Fibroblast of the conjunctiva (primary cell): ENCODE measurements at regions not wholly inside any gene's neighbourhood (a gene's known extent, or its start where the extent isn't known, plus 50 kb on each side); places are given as distances from the start of the nearest gene placed in this dataset.
"Not testable (repeated sequence)": the region's sequence is repeated elsewhere in the genome, so short reads cannot be mapped to it uniquely, and the experiment has no call there.

ENCODE experiments used
- DNase-seq: peaks from one replicate; pipeline ENCODE4 v3.0.0-alpha.2; 2010; ENCODE audit warnings: low read depth

DNA sequence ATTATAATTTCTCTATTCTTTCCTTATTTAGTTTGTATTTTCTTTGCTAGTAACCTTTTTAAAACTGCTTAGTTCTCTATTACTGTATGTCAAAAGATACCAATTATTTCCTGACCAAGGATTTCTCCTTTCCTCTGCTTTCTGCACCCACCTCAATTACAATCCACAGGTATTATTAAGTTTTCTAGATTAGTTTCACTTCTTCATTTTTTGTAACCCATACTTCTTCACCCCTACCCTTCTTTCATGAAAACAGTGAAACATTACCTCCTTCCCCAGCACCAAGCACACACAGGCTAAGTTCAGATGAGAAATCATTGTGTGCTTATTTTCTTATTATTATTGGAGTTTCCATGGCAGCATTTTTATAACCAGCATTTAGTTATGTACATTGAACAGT, 318.5 kb upstream of the MDGA2 start:
- DNase-seq = no peak

DNA sequence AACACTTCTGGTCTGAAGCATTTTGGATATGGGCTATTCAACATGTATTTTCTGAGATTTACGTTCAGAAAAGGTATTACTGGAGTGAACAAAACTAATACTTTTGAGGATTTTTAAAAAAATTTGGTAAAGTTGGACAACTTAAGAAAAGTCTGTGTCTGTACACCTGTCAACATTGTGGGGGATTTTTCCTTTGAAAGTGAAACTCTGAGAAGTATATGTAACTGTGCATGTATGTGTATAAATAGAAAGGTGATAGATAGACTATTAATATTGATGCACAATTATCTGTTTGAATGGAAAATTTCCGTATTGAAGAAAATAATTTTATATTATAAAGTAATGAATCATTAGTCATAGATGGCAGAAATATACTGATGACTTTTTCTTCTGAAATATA, 312.8 kb upstream of the MDGA2 start:
- DNase-seq = no peak

DNA sequence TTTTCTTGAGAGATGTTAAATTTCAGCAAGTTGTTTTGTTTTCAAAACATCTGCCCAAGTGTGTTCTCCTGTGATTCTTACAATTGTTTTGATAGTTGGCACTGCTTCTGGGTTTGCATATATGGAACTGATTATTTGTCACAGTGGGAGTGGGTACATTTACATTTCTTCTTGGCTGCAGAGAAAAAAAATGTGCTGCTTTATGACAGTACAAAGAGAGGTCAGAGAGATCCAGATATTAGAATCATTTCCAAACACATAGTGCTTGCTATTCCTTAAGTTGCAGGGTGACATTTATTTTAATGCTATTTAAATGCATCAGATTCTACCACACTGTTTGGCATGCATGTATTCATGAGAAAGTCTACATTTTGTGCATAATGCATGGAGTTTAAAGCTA, 303.5 kb upstream of the MDGA2 start:
- no peak for DNase-seq

DNA sequence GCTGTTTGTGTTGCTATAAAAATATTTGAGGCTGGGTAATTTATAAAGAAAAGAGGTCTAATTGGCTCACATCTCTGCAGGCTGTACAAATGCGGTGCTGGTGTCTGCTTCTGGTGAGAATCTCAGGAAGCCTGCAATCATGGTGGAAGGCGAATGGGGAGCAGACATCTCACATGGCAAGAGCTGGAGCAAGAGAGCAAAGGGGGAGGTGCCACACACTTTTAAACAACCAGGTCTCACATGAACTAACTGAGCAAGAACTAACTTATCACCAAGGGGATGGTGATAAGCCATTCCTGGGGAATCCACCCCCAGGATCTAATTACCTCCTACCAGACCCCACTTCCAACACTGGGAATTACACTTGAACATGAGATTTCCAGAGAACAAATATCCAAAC, 300.7 kb upstream of the MDGA2 start:
- no peak for DNase-seq

DNA sequence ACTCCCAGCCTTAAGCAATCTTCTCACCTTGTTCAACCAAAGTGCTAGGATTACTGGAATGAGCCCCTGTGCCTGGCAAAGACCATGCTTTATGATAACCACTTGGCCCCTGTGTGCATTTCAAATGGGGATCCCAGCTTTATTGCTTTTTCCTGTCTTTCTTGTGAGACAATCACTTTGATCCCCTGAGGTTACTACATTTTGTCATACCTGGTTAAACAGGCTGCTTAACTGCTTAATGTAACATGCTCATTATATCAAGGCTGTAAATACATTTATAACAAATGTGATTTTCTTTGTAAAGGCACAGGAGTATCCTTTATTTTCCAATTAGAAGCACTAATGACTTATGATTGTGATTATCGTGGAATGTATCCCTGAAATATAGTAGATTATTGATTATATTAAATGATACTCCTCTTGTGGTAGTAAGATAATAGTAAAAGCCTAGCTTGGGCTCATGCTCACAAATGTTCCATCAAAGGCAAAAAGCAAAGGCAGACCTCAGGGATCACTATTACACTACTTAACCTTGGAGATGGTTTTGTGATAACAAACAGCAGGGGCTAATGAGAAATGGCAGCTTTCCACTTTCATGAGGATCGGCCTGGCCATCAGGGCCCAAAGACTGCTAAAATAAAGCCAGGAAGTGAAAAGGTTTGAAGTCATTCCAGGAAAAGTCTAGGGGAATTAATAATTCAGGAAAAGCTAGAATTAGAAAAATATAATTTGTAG, 290.8 kb upstream of the MDGA2 start:
- no peak for DNase-seq

DNA sequence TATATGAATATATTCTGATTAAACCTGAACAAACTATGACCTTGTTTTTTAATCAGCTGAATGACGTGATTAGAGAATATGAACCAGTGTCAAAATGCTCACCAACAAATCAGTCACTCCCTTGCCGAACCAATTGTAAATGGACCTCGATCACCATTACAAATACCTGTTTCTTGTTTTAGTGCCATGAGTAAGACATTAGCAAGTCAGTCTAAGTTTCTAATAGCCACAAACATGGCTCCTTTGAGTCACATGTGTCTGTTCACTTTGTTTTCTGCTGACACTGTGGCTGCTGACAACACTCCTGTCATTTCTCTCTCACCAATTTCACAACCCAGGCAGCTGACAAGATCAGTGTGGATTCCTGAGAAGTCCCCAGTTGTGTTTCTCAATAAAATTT, 286.2 kb upstream of the MDGA2 start:
- DNase-seq = no peak

DNA sequence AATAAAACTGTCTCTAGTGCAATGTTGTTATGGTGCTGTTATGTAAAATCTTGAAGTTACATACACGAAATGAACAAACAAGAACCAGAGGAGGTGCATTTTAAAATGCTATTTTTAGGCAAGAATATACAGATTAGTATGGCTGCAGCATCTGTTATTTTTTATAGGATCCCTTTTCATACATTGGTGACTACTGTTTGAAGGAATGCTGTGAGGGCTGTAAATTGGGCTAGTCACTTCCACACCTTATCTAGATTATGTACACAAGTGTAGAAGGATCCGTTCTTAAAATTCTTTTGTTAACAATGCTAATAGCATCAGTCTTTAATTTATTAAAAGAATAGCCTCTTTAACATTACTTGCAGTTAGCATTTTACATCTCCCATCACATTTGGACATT, 284.3 kb upstream of the MDGA2 start:
- no peak for DNase-seq

DNA sequence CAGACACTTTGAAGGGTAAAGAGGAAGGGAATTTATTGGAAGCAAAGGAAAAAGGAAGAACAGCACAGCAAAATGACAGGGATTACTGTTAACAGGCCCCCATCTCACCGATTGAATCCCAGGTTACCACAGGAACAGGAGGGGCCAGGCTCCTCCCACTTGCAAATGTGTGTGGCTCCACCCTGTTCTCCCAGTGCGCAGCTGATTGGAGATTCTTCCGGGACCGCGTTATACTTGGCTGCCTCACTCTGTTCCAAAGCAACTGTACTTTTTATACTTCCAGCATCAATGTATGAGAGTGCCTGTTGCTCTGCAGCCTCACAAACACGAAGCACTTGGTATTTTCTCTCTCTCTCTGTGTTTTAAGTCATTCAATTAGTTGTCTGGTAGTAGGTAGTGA, 273.6 kb upstream of the MDGA2 start:
- DNase-seq = no peak

- DNase-seq = no peak
Observed at GRCh38 chr14:47935332-47935731, 259.9 kb upstream of the MDGA2 start.

DNA sequence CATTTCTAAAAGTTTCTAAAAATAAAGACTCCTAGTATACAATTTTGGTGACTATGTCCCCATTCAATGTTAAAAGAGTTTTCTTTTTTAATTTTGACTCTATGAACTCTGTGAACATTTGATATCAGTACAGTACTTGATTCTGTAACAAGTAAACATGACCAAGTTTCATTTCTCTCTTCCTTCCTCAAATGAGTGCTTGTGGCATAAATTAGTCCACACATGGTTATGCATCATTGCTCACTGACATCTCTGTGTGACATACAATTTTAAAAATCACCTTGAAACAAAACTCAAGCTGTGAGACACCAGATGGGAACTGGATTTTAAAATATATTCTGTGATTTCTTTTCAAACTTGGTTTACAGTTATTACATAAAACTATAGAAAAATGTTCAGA, 253.9 kb upstream of the MDGA2 start:
- no peak for DNase-seq

GRCh38 chr14:47921133-47921532, 245.7 kb upstream of the MDGA2 start:
- no peak for DNase-seq

DNA sequence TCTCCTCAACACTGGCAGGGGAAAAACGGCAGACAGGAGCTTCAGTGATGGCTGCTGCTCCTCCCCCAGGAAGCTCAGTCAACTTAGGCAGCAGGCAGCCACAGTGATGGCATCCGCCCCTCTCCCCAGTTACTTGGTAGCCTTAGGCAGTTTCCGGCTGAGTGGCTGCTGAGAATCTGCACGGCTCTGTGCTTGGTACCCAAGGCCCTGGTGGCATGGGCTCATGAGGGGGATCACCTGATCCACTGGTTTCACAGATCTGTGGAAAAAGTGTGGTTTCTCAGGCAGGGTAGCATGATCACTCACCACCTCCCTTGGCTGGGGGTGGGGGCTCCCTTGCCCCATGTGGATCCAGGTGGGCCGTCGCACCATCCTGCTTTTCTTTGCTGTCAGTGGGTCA, 244.6 kb upstream of the MDGA2 start:
- DNase-seq = no peak

- DNase-seq = no peak
Observed at GRCh38 chr14:47919334-47919846, 244.0 kb upstream of the MDGA2 start.

DNA sequence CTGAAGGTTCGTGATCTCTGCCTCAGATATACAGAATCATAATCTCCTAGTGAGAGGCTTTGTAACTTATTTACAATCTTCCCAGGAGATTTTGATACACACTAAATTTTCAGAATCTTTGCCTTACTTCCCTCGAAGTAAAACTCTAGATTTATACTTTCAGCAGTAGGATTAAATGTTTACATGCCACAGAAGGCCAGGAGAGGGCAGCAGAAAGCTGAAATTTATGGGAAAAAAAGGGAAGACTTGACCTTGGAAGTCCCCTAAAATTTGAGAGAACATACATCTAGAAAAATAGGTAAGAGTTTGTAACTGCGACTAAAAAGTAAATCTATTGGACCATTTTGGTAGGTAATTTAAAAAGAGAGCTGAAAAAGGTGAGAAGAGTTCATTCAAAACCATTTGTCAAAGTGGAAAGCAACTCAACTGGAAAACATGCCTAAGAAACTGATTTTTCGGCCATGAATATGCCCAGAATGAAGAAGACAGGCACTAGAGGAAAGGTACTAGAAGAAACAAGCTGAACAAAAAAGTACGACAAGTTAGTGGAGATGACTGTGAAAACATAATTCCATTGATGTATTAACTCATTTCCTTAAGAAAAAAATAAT, 242.0 kb upstream of the MDGA2 start:
- no peak for DNase-seq

- not testable (repeated sequence) for DNase-seq
Observed at GRCh38 chr14:47901141-47901540, 225.7 kb upstream of the MDGA2 start.

DNA sequence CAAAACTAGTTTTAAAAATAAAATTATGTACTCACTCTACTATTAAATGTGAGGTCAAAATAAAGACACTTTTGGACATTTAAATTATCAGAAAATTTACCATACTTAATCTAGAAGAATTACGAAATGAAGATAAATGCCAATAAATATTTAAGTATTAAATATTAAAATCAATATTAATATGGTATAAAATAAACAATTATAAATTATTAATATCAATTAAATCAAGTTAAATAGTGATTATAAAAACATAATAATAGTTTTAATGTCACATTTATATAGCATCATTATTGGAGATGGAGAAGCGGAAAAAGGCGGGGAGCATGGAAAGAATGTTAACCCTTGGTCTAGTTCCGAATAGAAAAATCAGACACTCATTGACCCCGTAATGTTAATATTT, 224.3 kb upstream of the MDGA2 start:
- DNase-seq = no peak

DNA sequence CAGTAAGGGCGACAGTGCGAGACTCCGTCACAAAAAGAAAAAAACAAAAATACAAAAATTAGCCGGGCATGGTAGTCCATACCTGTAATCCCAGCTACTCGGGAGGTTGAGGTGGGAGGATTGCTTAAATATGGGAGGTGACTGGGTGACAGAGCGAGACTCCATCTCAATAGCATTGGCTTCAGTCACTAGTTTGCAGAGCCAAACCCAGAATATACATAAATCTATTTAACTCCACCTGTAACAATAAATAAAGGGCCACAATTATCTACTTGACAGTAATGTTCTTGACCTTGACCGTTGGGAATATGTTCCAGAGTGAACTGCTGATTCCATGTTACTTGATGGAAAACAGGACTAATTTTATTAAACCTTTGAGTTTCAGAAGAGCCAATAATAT, 198.9 kb upstream of the MDGA2 start:
- no peak for DNase-seq

GRCh38 chr14:47872588-47872987, 197.2 kb upstream of the MDGA2 start:
- no peak for DNase-seq

GRCh38 chr14:47863441-47863840, 188.0 kb upstream of the MDGA2 start:
- DNase-seq = no peak

GRCh38 chr14:47857646-47858045, 182.2 kb upstream of the MDGA2 start:
- no peak for DNase-seq

DNA sequence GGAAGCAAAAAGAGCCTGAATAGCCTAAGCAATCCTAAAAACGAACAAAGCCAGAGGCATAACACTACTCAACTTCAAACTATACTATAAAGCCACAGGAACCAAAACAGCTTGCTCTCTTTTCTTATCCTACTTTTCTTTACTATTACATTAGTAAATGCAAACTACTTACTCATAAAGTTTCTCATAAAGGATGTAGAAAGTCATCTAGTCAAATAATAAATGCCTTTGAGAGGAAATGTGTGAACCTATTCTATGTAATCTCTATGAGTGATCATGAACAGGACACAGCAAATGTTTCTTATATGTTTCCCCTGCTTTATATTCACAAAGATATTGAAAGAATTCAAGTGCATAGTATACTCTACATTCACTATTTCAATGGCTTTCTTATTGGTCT, 176.9 kb upstream of the MDGA2 start:
- no peak for DNase-seq

DNA sequence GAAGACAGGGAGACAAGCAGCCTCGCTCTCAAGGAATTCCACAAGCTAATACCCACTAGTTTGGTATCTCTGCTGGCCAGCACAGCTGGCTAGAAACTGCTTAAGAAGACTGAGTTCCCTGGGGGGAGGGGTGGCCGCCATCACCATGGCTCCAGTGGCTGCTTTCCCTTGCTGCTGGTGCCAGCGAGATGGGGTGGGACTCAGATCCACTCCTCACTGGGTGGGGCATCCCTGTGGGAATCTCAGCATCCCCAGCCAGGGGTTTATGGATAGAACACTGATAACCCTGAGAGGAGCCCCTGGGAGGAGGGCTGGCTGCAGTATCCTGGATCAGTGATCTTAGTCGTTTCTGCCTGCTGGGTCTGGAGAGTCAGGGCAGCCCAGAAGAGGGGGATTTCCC, 170.6 kb upstream of the MDGA2 start:
- no peak for DNase-seq

GRCh38 chr14:47843236-47843635, 167.8 kb upstream of the MDGA2 start:
- DNase-seq = no peak

- no peak for DNase-seq
Observed at GRCh38 chr14:47833011-47833410, 157.6 kb upstream of the MDGA2 start.
